ENCODE measurements at regions not wholly inside any gene's neighbourhood (a gene's known extent, or its start where the extent isn't known, plus 50 kb on each side); places are given as distances from the start of the nearest gene placed in this dataset.
A peak's percentile ranks its signal among the peaks of the same experiment; 100 is the strongest.

DNA sequence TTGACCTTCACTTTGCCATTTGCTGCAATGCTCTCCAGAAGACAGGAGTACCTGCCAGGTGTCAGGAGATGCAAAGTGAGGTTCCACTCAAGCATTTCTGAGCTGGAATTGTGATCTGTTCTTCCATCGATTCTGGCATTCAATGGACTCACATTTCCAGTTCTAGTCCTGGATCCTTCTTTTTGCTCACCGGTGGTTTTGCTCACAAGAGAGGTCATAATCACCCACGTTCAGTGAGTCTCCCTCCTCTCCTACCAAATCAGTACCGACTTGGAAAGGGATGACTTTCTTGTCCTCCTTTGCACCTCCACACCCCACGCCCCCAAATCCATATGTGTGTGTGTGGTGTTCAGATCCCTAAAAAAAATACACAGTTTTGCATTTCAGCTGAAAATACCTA lies 206.7 kb upstream of the IGF1R start:
- H3K9me3 ChIP-seq (replicated peaks; ENCODE audit: control insufficient read depth, insufficient read depth, low read length), result no peaks in the 10 kb centered on the region
- H3K4me3 ChIP-seq (replicated peaks in 1 of 3; ENCODE audit: insufficient read depth in 1 of 3, low read depth in 1 of 3, low read length in 3 of 3), result no peak overlapping the region
- ChIA-PET CTCF (interaction anchor here (0.8 to 1.5 kb wide), 2 partner anchors 635 to 637 kb away, joined by 3 to 15 read pairs; no protein-coding TSS in a partner anchor), POLR2A (no interaction called here)
- intact Hi-C loops (cut with micrococcal nuclease) (loop anchor here (10.0 kb wide), 1 partner anchor 343 kb away; no protein-coding TSS in a partner anchor), dilution Hi-C loops (cut with MboI; ENCODE audit: extremely low pct_ligation_motif_present, low sequenced_read_pairs) (no loop called here)
- FAIRE-seq (no peak), DNase-seq (ENCODE audit: low read depth, low spot score) (no peak)
- no TSS peak for BruUV-seq (replicated peaks)
- no peaks in the 10 kb centered on the region for H4K20me1 ChIP-seq (replicated peaks; ENCODE audit: control insufficient read depth, extremely low read depth, insufficient read depth, low read length)
- no peaks in the 10 kb centered on the region for H3K79me2 ChIP-seq (ENCODE audit: control insufficient read depth, insufficient read depth, low read length)
- H3K4me1 ChIP-seq (ENCODE audit: control insufficient read depth, extremely low read depth, insufficient read depth, low read length), result no peaks in the 10 kb centered on the region
- H3K9ac ChIP-seq (replicated peaks; ENCODE audit: extremely low read depth, insufficient read depth, low read length), result no peak overlapping the region
- no peak for TF ChIP-seq POLR2AphosphoS5 (IDR thresholded peaks at IDR 0.05; ENCODE audit: insufficient read depth, low read depth, low read length)
- H3K4me2 ChIP-seq (ENCODE audit: insufficient read depth, low read length), result no peak overlapping the region
- no peak overlapping the region for H2AFZ ChIP-seq (ENCODE audit: low read depth, low read length)
- H3K36me3 ChIP-seq (ENCODE audit: control insufficient read depth in 2 of 2, extremely low read depth in 1 of 2, insufficient read depth in 2 of 2, low read length in 2 of 2), result no peaks in the 10 kb centered on the region
- no peaks in the 10 kb centered on the region for H3K9me1 ChIP-seq (replicated peaks; ENCODE audit: control insufficient read depth, extremely low read depth, insufficient read depth, low read length)
- no peak overlapping the region for H3K27ac ChIP-seq (ENCODE audit: insufficient read depth, low read depth, low read length)
- H3K27me3 ChIP-seq (ENCODE audit: control insufficient read depth in 2 of 2, insufficient read depth in 2 of 2, low read length in 2 of 2), result no peaks in the 10 kb centered on the region

GRCh38 chr15:98442379-98442833 lies 205.9 kb upstream of the IGF1R start:
- Histone ChIP-seq H3K27ac (ENCODE audit: insufficient read depth, low read depth, low read length) (no peak overlapping the region), H3K4me2 (ENCODE audit: insufficient read depth, low read length) (no peak overlapping the region), H3K9ac (replicated peaks; ENCODE audit: extremely low read depth, insufficient read depth, low read length) (no peak overlapping the region), H3K9me1 (replicated peaks; ENCODE audit: control insufficient read depth, extremely low read depth, insufficient read depth, low read length) (no peaks in the 10 kb centered on the region), H3K4me1 (ENCODE audit: control insufficient read depth, extremely low read depth, insufficient read depth, low read length) (no peaks in the 10 kb centered on the region), H3K79me2 (ENCODE audit: control insufficient read depth, insufficient read depth, low read length) (no peaks in the 10 kb centered on the region), H3K36me3 (ENCODE audit: control insufficient read depth in 2 of 2, extremely low read depth in 1 of 2, insufficient read depth in 2 of 2, low read length in 2 of 2) (no peaks in the 10 kb centered on the region), H4K20me1 (replicated peaks; ENCODE audit: control insufficient read depth, extremely low read depth, insufficient read depth, low read length) (no peaks in the 10 kb centered on the region), H2AFZ (ENCODE audit: low read depth, low read length) (no peak overlapping the region), H3K9me3 (replicated peaks; ENCODE audit: control insufficient read depth, insufficient read depth, low read length) (no peaks in the 10 kb centered on the region), H3K4me3 (replicated peaks in 1 of 3; ENCODE audit: insufficient read depth in 1 of 3, low read depth in 1 of 3, low read length in 3 of 3) (no peak overlapping the region), H3K27me3 (ENCODE audit: control insufficient read depth in 2 of 2, insufficient read depth in 2 of 2, low read length in 2 of 2) (no peaks in the 10 kb centered on the region)
- FAIRE-seq (peak; percentile 78), DNase-seq (ENCODE audit: low read depth, low spot score) (peak; percentile 71)
- intact Hi-C loops (cut with micrococcal nuclease) (loop anchor here (1.0 to 10.0 kb wide), 9 partner anchors 77 to 771 kb away; partner anchors contain the start of gene IGF1R), dilution Hi-C loops (cut with MboI; ENCODE audit: extremely low pct_ligation_motif_present, low sequenced_read_pairs) (no loop called here)
- TF ChIP-seq CTCF (IDR thresholded peaks at IDR 0.05; ENCODE audit: extremely low read depth in 1 of 2, insufficient read depth in 1 of 2, low read depth in 1 of 2, low read length in 2 of 2) (peak; percentile 72 to 80), EZH2 (IDR thresholded peaks at IDR 0.05; ENCODE audit: borderline replicate concordance, low read depth, low read length, severe bottlenecking) (no peak), JUN (IDR thresholded peaks at IDR 0.05; ENCODE audit: borderline replicate concordance, insufficient read depth, insufficient read length, low read depth) (peak; percentile 34), FOS (IDR thresholded peaks at IDR 0.05; ENCODE audit: borderline replicate concordance, insufficient read depth, low read length) (peak; percentile 51)
- ChIA-PET CTCF (interaction anchor here (1.5 to 2.1 kb wide), 2 partner anchors 634 to 635 kb away, joined by 15 to 24 read pairs; no protein-coding TSS in a partner anchor), POLR2A (no interaction called here)
- BruUV-seq (replicated peaks), result no TSS peak
